ENCODE measurements at regions not wholly inside any gene's neighbourhood (a gene's known extent, or its start where the extent isn't known, plus 50 kb on each side); places are given as distances from the start of the nearest gene placed in this dataset.
"Not testable (repeated sequence)": the region's sequence is repeated elsewhere in the genome, so short reads cannot be mapped to it uniquely, and the experiment has no call there.

DNA sequence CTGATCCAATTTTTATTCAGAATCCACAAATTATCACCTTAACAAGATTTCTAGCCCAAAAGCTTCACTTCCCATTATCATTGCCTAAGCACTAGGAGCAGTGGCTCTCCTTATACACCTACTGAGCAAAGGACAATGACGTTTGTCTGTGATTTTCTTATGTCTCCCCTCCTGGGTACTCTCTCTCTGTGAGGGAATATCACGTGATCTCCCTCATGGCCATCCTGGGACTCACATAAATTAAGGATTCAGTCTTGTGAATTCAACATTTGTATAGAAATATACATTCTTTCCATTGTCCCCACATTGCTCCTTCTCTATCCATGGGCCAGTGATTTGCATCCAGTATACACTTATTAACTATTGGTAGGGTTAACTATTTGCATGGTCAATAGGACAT lies 476.5 kb downstream of the PLK2 start:
- Histone ChIP-seq H3K9me3 (ENCODE audit: insufficient read depth, low read length, severe bottlenecking) (no peaks in the 10 kb centered on the region), H3K4me1 (ENCODE audit: insufficient read depth, low read length) (no peaks in the 10 kb centered on the region), H3K27me3 (ENCODE audit: insufficient read depth, low read length, poor library complexity) (no peaks in the 10 kb centered on the region), H3K9ac (ENCODE audit: low read depth, low read length) (no peak overlapping the region), H4K20me1 (ENCODE audit: insufficient read depth, low read length) (no peaks in the 10 kb centered on the region), H2AFZ (ENCODE audit: low read depth, low read length) (no peak overlapping the region), H3K4me2 (ENCODE audit: insufficient read depth, low read length) (no peak overlapping the region), H3K36me3 (ENCODE audit: insufficient read depth, low read length) (no peaks in the 10 kb centered on the region), H3K79me2 (ENCODE audit: insufficient read depth, low read length) (no peaks in the 10 kb centered on the region), H3K27ac (ENCODE audit: low read length) (no peak overlapping the region), H3K4me3 (ENCODE audit: low read depth in 1 of 2, low read length in 2 of 2) (no peak overlapping the region)
- TF ChIP-seq EZH2 (IDR thresholded peaks at IDR 0.05; ENCODE audit: borderline replicate concordance, low read depth, low read length, severe bottlenecking): no peak
- TF ChIP-seq, protein P1, sequence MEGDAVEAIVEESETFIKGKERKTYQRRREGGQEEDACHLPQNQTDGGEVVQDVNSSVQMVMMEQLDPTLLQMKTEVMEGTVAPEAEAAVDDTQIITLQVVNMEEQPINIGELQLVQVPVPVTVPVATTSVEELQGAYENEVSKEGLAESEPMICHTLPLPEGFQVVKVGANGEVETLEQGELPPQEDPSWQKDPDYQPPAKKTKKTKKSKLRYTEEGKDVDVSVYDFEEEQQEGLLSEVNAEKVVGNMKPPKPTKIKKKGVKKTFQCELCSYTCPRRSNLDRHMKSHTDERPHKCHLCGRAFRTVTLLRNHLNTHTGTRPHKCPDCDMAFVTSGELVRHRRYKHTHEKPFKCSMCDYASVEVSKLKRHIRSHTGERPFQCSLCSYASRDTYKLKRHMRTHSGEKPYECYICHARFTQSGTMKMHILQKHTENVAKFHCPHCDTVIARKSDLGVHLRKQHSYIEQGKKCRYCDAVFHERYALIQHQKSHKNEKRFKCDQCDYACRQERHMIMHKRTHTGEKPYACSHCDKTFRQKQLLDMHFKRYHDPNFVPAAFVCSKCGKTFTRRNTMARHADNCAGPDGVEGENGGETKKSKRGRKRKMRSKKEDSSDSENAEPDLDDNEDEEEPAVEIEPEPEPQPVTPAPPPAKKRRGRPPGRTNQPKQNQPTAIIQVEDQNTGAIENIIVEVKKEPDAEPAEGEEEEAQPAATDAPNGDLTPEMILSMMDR (IDR thresholded peaks at IDR 0.05; ENCODE audit: borderline replicate concordance, extremely low read depth, low read length, poor library complexity, severe bottlenecking): no peak
- no peak for ATAC-seq (ENCODE audit: insufficient read depth, low read depth)
- no peak for DNase-seq

DNA sequence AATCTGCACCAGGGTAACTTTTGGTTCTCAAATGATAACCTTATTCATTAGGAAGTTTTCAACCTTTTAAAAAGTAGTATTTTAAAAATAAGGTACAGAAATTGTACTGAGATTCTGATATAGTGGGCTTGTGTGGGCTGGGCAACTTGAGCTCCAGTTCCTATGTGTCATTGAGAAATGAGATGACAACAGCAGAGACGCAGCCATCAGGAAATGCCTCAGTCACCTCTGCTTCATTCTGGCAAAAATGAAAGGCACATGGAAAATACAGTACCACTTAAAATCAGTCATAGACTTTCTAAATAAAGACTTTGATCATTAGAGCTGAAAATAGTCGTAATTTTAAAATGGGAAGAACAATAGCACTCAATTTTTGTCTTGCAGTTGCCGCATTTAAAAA lies 480.2 kb downstream of the PLK2 start:
- no peaks in the 10 kb centered on the region for H4K20me1 ChIP-seq (ENCODE audit: insufficient read depth, low read length)

DNA sequence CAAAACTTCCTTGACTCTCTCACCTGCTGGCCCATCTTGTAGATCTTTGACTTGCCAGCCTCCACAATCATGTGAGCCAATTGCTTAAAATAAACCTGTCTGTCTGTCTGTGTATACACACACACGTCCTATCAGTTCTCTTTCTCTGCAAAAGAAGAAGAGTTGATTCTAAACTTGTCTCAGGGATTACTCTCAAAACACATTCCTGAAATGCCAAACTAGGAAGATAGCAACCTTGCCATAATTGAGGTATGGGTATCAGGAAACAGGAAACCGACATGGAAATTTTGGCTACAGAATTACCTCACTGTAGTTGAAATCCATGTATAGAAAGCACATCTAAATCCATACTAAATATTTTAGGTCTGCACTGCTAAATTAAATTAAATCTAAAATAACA lies 483.4 kb downstream of the PLK2 start:
- Histone ChIP-seq H2AFZ (ENCODE audit: low read depth, low read length) (no peak overlapping the region), H3K27ac (ENCODE audit: low read length) (no peak overlapping the region), H3K4me3 (ENCODE audit: low read depth in 1 of 2, low read length in 2 of 2) (no peak overlapping the region), H3K4me1 (ENCODE audit: insufficient read depth, low read length) (no peaks in the 10 kb centered on the region), H3K79me2 (ENCODE audit: insufficient read depth, low read length) (no peaks in the 10 kb centered on the region), H3K4me2 (ENCODE audit: insufficient read depth, low read length) (no peak overlapping the region), H3K36me3 (ENCODE audit: insufficient read depth, low read length) (no peaks in the 10 kb centered on the region), H3K27me3 (ENCODE audit: insufficient read depth, low read length, poor library complexity) (no peaks in the 10 kb centered on the region), H3K9ac (ENCODE audit: low read depth, low read length) (no peak overlapping the region), H4K20me1 (ENCODE audit: insufficient read depth, low read length) (no peaks in the 10 kb centered on the region), H3K9me3 (ENCODE audit: insufficient read depth, low read length, severe bottlenecking) (no peaks in the 10 kb centered on the region)
- ATAC-seq (ENCODE audit: insufficient read depth, low read depth) (no peak), DNase-seq (no peak)
- no peak for TF ChIP-seq EZH2 (IDR thresholded peaks at IDR 0.05; ENCODE audit: borderline replicate concordance, low read depth, low read length, severe bottlenecking)
- TF ChIP-seq, protein P1 (IDR thresholded peaks at IDR 0.05; ENCODE audit: borderline replicate concordance, extremely low read depth, low read length, poor library complexity, severe bottlenecking): no peak

More for the DNA sequence above, 480.2 kb downstream of the PLK2 start:
- ATAC-seq (ENCODE audit: insufficient read depth, low read depth): no peak
- no peak for TF ChIP-seq EZH2 (IDR thresholded peaks at IDR 0.05; ENCODE audit: borderline replicate concordance, low read depth, low read length, severe bottlenecking)
- TF ChIP-seq, protein P1 (IDR thresholded peaks at IDR 0.05; ENCODE audit: borderline replicate concordance, extremely low read depth, low read length, poor library complexity, severe bottlenecking): no peak
- DNase-seq: no peak
- H3K4me2 ChIP-seq (ENCODE audit: insufficient read depth, low read length): no peak overlapping the region
- no peak overlapping the region for H3K27ac ChIP-seq (ENCODE audit: low read length)
- H3K9ac ChIP-seq (ENCODE audit: low read depth, low read length): no peak overlapping the region
- H3K4me3 ChIP-seq (ENCODE audit: low read depth in 1 of 2, low read length in 2 of 2): no peak overlapping the region
- H3K9me3 ChIP-seq (ENCODE audit: insufficient read depth, low read length, severe bottlenecking): no peaks in the 10 kb centered on the region
- H2AFZ ChIP-seq (ENCODE audit: low read depth, low read length): no peak overlapping the region
- H3K36me3 ChIP-seq (ENCODE audit: insufficient read depth, low read length): no peaks in the 10 kb centered on the region
- no peaks in the 10 kb centered on the region for H3K79me2 ChIP-seq (ENCODE audit: insufficient read depth, low read length)
- H3K27me3 ChIP-seq (ENCODE audit: insufficient read depth, low read length, poor library complexity): no peaks in the 10 kb centered on the region
- H3K4me1 ChIP-seq (ENCODE audit: insufficient read depth, low read length): no peaks in the 10 kb centered on the region

DNA sequence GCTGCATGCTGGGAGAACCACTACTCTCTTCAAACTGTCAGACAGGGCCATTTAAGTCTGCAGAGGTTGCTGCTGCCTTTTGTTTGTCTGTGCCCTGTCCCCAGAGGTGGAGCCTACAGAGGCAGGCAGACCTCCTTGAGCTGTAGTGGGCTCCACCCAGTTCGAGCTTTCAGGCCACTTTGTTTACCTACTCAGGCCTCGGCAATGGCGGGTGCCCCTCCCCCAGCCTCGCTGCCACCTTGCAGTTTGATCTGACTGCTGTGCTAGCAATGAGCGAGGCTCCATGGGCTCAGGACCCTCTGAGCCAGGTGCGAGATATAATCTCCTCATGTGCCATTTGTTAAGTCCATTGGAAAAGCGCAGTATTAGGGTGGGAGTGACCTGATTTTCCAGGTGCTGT lies 487.8 kb downstream of the PLK2 start:
- not testable (repeated sequence) for H3K27ac ChIP-seq (ENCODE audit: low read length); DNase-seq; H3K4me2 ChIP-seq (ENCODE audit: insufficient read depth, low read length); H3K4me1 ChIP-seq (ENCODE audit: insufficient read depth, low read length); ATAC-seq (ENCODE audit: insufficient read depth, low read depth); H4K20me1 ChIP-seq (ENCODE audit: insufficient read depth, low read length); H2AFZ ChIP-seq (ENCODE audit: low read depth, low read length); H3K79me2 ChIP-seq (ENCODE audit: insufficient read depth, low read length); H3K27me3 ChIP-seq (ENCODE audit: insufficient read depth, low read length, poor library complexity); H3K36me3 ChIP-seq (ENCODE audit: insufficient read depth, low read length); H3K4me3 ChIP-seq (ENCODE audit: low read depth in 1 of 2, low read length in 2 of 2); H3K9me3 ChIP-seq (ENCODE audit: insufficient read depth, low read length, severe bottlenecking); H3K9ac ChIP-seq (ENCODE audit: low read depth, low read length)
